ENCODE measurements at regions not wholly inside any gene's neighbourhood (a gene's known extent, or its start where the extent isn't known, plus 50 kb on each side); places are given as distances from the start of the nearest gene placed in this dataset.
"Not testable (repeated sequence)": the region's sequence is repeated elsewhere in the genome, so short reads cannot be mapped to it uniquely, and the experiment has no call there.

DNA sequence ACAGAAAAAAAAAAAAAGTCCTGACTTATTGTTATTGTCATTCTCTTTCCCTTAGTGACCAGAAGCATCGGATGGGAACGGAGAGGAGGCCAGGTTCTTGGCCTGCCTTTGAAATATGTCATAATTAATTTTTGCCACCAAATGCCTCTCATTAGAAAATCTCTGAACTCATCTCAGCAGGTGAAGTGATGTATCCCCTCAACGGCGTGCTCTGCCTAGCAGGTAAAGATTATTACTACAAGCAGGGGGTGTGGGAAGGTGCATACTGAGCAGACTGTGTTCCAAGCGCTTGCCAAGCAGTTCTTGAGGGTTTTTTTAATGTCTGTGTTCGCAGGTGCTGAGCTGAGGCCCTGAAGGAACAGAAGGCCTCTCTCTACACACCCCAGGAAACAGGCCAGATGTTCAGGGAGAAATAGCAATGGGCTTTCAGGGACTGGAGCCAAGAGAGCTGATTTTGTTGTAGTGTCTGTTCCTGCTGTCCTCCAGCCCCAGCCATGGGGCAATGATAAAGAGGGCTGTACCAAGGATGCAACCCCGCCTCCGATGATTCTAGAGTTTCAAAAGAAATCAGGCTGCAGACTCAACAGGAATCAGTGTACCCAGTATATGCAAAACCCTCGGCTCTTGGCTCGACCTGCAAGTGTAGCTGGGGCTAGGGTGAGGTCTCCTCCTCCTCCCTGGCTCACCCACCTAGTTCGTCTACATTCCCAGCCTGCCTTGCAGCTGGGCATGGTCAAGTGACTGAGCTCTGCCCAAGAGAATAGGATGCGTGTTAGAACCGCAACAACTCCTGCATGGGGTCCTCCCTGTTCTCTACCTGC is 181.4 kb upstream of the LRRC61 start:
- ATAC-seq; intact Hi-C loops (cut with DNase I): not testable (repeated sequence)

DNA sequence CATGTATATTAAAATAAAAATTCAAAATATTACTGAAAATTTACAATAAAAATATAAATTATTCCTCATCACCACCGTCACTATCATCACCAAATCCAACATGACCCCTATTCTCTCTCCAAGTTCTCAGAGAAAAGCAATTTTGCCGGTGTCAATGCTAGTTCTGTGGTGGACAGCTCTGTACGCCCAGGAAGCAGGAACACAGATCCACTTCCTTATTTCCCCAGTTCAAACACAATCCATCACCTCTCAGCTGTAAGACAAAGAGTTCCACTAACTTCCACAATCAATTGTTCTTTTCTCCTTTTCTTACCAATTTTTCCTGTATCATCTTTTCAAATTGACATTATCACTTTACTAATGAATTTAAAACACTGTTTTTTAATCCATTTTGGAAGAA is 177.0 kb upstream of the LRRC61 start:
- DNase-seq; ATAC-seq; intact Hi-C loops (cut with DNase I): not testable (repeated sequence)

More for the DNA sequence above, 181.4 kb upstream of the LRRC61 start:
- DNase-seq = not testable (repeated sequence)

GRCh38 chr7:150147524-150147923 is 175.6 kb upstream of the LRRC61 start:
- DNase-seq; intact Hi-C loops (cut with DNase I); ATAC-seq: not testable (repeated sequence)

GRCh38 chr7:150156015-150156414 is 167.1 kb upstream of the LRRC61 start:
- DNase-seq; intact Hi-C loops (cut with DNase I); ATAC-seq: not testable (repeated sequence)

DNA sequence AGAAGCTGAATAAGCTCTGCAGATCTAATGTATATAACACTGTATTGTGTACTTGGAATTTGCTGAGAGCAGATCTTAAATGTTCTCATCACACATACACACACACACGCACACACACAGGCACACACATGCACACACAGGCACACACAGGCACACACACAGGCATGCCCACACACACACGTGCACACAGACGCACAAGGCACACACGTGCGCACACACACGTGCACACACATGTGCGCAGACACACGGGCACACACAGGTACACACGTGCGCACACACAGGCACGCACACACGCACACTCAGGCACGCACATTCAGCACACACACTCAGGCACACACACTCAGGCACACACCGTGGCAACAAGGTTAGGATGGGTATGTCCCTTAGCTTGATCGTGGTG is 164.5 kb upstream of the LRRC61 start:
- ATAC-seq; DNase-seq; intact Hi-C loops (cut with DNase I): not testable (repeated sequence)

DNA sequence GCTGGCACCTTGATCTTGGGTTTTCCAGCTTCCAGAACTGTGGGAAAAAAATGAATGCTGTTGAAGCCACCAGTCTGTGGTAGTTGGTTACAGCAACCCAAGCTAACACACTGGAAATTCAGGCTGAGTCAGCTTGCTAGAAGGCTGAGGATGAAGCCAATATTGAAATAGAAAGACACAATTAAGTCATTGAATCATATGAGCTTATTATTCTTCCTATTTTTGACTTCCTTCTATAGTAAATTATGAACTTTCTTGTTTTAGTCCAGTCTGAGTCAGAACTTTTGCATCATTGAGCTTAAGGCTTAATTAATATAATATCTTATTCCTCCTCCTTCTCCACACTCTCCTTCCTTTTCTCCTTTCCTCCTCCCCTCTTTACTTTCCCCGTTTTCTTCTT is 153.6 kb upstream of the LRRC61 start:
- DNase-seq; intact Hi-C loops (cut with DNase I); ATAC-seq: not testable (repeated sequence)

DNA sequence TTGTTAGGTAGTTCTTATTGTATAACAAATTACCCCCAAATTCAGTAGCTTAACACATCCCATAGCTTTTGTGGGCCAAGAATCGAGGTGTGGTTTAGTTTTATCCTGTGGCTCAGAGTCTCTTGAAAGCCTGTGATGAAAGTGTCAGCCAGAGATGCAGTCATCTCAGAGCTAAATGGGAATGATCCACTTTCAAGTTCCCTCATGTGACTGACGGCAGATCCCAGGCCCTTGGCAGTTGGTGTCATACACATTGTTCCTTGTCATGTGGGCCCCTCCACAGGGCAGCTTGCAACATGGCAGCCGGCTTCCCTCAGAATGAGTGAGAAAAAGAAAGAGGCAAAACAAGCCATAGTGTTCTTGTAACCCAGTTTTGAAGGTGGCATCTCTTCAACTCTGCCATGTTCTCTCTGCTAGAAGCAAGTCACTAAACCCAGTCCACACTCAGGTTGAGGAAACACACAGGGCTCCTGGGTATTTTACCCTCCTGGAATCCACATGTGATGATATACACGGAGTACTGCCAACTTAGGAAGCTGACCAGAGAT is 153.1 kb upstream of the LRRC61 start:
- intact Hi-C loops (cut with DNase I); DNase-seq; ATAC-seq: not testable (repeated sequence)

DNA sequence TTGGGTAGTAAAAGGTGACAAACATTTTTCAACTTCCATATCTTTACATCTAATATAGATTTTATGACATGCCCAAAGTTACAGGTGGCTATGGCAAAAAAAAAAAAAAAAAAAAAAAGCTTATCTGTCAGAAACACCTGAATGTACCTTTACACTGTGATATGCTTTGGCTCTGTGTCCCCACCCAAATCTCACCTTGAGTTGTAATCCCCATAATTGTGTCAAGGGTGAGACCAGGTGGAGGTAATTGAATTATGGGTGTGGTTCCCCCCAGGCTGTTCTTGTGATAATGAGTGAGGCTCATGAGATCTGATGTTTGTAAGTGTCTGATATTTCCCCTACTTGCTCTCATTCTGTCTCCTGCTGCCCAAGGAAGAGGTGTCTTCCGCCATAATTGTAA is 139.6 kb upstream of the LRRC61 start:
- ATAC-seq; DNase-seq; intact Hi-C loops (cut with DNase I): not testable (repeated sequence)

GRCh38 chr7:150189963-150190362 is 133.2 kb upstream of the LRRC61 start:
- ATAC-seq; intact Hi-C loops (cut with DNase I); DNase-seq: not testable (repeated sequence)

DNA sequence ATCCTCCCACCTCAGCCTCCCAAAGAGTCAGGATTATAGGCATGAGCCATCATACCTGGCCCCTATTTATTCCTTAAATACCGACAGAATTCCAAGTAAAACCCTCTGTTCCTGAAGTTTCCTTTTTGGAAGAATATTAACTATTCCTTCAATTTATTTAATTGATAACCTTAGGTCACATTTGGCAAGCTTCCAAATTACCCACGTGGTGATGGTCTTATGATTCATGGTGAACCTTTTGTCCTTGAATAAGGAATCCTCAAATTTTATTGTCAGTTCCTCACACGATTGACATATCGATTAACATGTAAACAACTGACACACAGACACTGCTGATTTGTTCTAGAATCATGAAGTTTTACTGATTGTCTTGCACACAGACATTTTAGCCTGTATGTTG is 130.6 kb upstream of the LRRC61 start:
- ATAC-seq; intact Hi-C loops (cut with DNase I); DNase-seq: not testable (repeated sequence)

DNA sequence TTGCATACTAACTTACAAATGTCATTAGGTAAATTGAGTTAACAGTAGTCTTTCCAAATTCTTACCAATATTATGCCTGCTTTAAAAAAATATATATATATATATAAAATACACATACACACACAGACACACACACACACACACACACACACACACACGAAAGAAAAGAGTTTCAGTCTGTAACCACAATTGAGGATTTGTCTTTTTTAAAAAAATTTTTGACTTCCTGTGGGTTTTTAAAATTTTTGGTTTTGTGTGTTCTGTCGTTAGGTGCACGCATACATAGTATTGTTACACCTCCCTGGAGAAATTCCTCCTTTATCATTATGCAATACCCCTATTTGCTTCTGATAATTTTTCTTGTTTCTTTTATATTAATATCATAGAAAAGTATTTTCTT is 129.3 kb upstream of the LRRC61 start:
- DNase-seq; ATAC-seq; intact Hi-C loops (cut with DNase I): not testable (repeated sequence)
